IPS-NIHi7 (cell line): ENCODE measurements at regions not wholly inside any gene's neighbourhood (a gene's known extent, or its start where the extent isn't known, plus 50 kb on each side); places are given as distances from the start of the nearest gene placed in this dataset.
"Not testable (repeated sequence)": the region's sequence is repeated elsewhere in the genome, so short reads cannot be mapped to it uniquely, and the experiment has no call there.

Experiments
- DNase-seq: peaks from one replicate; pipeline ENCODE4 v3.0.0; 2012; ENCODE audit warnings: mixed read lengths; ENCODE audit errors: extremely low spot score

- DNase-seq: peak; percentile 16
These were observed 1020.2 kb downstream of the NR2F1-AS1 start for GRCh38 chr5:92560698-92561401.

- DNase-seq: no peak
These were observed 1021.2 kb downstream of the NR2F1-AS1 start for GRCh38 chr5:92559781-92560180.

- DNase-seq: no peak
These were observed 1021.7 kb downstream of the NR2F1-AS1 start for GRCh38 chr5:92559331-92559730.

- no peak for DNase-seq
These were observed 1024.3 kb downstream of the NR2F1-AS1 start for GRCh38 chr5:92556747-92557146.

GRCh38 chr5:92554447-92555085, 1026.5 kb downstream of the NR2F1-AS1 start:
- DNase-seq: no peak

GRCh38 chr5:92553326-92553725, 1027.7 kb downstream of the NR2F1-AS1 start:
- DNase-seq: no peak

GRCh38 chr5:92552206-92553160, 1028.5 kb downstream of the NR2F1-AS1 start:
- no peak for DNase-seq

- no peak for DNase-seq
These were observed 1032.7 kb downstream of the NR2F1-AS1 start for GRCh38 chr5:92548346-92548745.

- no peak for DNase-seq
These were observed 1036.4 kb downstream of the NR2F1-AS1 start for GRCh38 chr5:92544596-92544995.

GRCh38 chr5:92544036-92544435, 1037.0 kb downstream of the NR2F1-AS1 start:
- DNase-seq: no peak

- DNase-seq: no peak
These were observed 1037.8 kb downstream of the NR2F1-AS1 start for GRCh38 chr5:92543201-92543600.

GRCh38 chr5:92542017-92542416, 1039.0 kb downstream of the NR2F1-AS1 start:
- DNase-seq: not testable (repeated sequence)

GRCh38 chr5:92527311-92528078, 1053.5 kb downstream of the NR2F1-AS1 start:
- no peak for DNase-seq

GRCh38 chr5:92525131-92525530, 1055.9 kb downstream of the NR2F1-AS1 start:
- DNase-seq: no peak

GRCh38 chr5:92519811-92520632, 1061.0 kb downstream of the NR2F1-AS1 start:
- DNase-seq: no peak

GRCh38 chr5:92518318-92518904, 1062.6 kb downstream of the NR2F1-AS1 start:
- DNase-seq: peak; percentile 68

- DNase-seq: no peak
These were observed 1066.1 kb downstream of the NR2F1-AS1 start for GRCh38 chr5:92514896-92515295.

GRCh38 chr5:92513067-92513466, 1068.0 kb downstream of the NR2F1-AS1 start:
- DNase-seq: no peak

- no peak for DNase-seq
These were observed 1072.7 kb downstream of the NR2F1-AS1 start for GRCh38 chr5:92508271-92508670.

- DNase-seq: no peak
These were observed 1075.1 kb downstream of the NR2F1-AS1 start for GRCh38 chr5:92505925-92506324.
